MM.1S (cell line): ENCODE measurements at regions not wholly inside any gene's neighbourhood (a gene's known extent, or its start where the extent isn't known, plus 50 kb on each side); places are given as distances from the start of the nearest gene placed in this dataset.

Experiments used
- DNase-seq: peaks from one replicate; pipeline ENCODE4 v3.0.0-alpha.2; 2015
- H2AFZ ChIP-seq: fragments of 300-600 bp; sonication (generic); 2 replicates; pipeline ENCODE4 v1.6.0; 2016; ENCODE audit warnings: antibody characterized with exemption, low read length
- H3F3A ChIP-seq: fragments of 300-600 bp; sonication (generic); 2 replicates; pipeline ENCODE4 v1.6.1; 2016; ENCODE audit warnings: mild to moderate bottlenecking, antibody characterized with exemption, low read length, moderate library complexity, mixed read lengths; ENCODE audit not compliant: insufficient read depth
- H3K27ac ChIP-seq: fragments of 300-600 bp; sonication (generic); 2 replicates; pipeline ENCODE4 v1.5.1; 2016; ENCODE audit warnings: mild to moderate bottlenecking, low read length
- H3K27me3 ChIP-seq: fragments of 300-600 bp; sonication (generic); replicated peaks from 2 replicates; pipeline ENCODE4 v1.6.0; 2016; ENCODE audit warnings: low read length; ENCODE audit not compliant: insufficient read depth
- H3K36me3 ChIP-seq: fragments of 300-600 bp; sonication (generic); replicated peaks from 2 replicates; pipeline ENCODE4 v1.6.1; 2016; ENCODE audit warnings: mild to moderate bottlenecking, low read length, mixed read lengths; ENCODE audit not compliant: insufficient read depth
- H3K4me1 ChIP-seq: fragments of 300-600 bp; sonication (generic); 2 replicates; pipeline ENCODE4 v1.6.1; 2016; ENCODE audit warnings: low read length, mixed read lengths
- H3K4me2 ChIP-seq: fragments of 300-600 bp; sonication (generic); 2 replicates; pipeline ENCODE4 v1.6.0; 2016; ENCODE audit warnings: low read depth, low read length
- H3K4me3 ChIP-seq: fragments of 300-600 bp; sonication (generic); 2 replicates; pipeline ENCODE4 v1.5.1; 2016; ENCODE audit warnings: low read length, mixed read lengths
- H3K79me2 ChIP-seq: fragments of 300-600 bp; sonication (generic); 2 replicates; pipeline ENCODE4 v1.6.1; 2016; ENCODE audit warnings: mixed run types, low read length, mixed read lengths
- H3K9ac ChIP-seq: fragments of 300-600 bp; sonication (generic); 2 replicates; pipeline ENCODE4 v1.6.1; 2016; ENCODE audit warnings: low read length, mixed read lengths
- H3K9me2 ChIP-seq: fragments of 300-600 bp; sonication (generic); replicated peaks from 2 replicates; pipeline ENCODE4 v1.6.1; 2016; ENCODE audit warnings: mild to moderate bottlenecking, low read length, mixed read lengths; ENCODE audit not compliant: insufficient read depth
- H3K9me3 ChIP-seq: fragments of 300-600 bp; sonication (generic); replicated peaks from 2 replicates; pipeline ENCODE4 v1.6.1; 2016; ENCODE audit warnings: mild to moderate bottlenecking, low read length, mixed read lengths; ENCODE audit not compliant: insufficient read depth
- H4K20me1 ChIP-seq: fragments of 300-600 bp; sonication (generic); 2 replicates; pipeline ENCODE4 v1.6.1; 2016; ENCODE audit warnings: mild to moderate bottlenecking, low read length, moderate library complexity, mixed read lengths; ENCODE audit not compliant: insufficient read depth
- EZH2 ChIP-seq: fragments of 300-600 bp; sonication (generic); optimal IDR thresholded peaks from 2 replicates; pipeline ENCODE3; 2017; ENCODE audit warnings: low read depth, mild to moderate bottlenecking, antibody characterized with exemption, low read length, mixed read lengths
- EZH2phosphoT487 ChIP-seq: fragments of 300-600 bp; sonication (generic); IDR thresholded peaks from 2 replicates; pipeline ENCODE4 v1.6.1; 2018; ENCODE audit warnings: antibody characterized with exemption, low read length
- TF ChIP-seq, protein P1 (sequence below): fragments of 300-600 bp; sonication (generic); IDR thresholded peaks from 2 replicates; pipeline ENCODE4 v1.5.1; 2016; ENCODE audit warnings: antibody characterized with exemption, low read length, mixed read lengths

DNA sequence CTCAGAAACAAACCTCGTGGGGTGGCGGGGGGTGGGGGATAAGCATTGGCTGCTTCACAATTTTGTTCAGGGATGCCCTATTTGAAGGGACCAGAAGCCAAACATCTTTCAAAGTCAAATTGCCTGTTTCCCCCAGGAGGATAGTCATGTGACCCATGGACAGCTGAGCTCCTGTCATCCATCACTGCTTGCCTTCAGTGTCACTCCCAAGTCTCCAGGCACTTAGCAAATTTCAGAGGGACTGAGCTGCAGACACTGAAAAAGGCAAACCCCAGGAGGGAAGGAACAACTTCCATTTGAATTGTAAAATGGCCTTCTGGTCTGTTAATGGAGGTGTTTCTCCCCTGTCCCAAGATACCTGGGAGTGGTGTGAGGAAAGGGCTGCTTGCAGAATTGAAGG lies 73.4 kb downstream of the FRMPD3 start:
- Histone ChIP-seq H3K36me3 (no peaks in the 10 kb centered on the region), H3K9ac (no peak overlapping the region)

DNA sequence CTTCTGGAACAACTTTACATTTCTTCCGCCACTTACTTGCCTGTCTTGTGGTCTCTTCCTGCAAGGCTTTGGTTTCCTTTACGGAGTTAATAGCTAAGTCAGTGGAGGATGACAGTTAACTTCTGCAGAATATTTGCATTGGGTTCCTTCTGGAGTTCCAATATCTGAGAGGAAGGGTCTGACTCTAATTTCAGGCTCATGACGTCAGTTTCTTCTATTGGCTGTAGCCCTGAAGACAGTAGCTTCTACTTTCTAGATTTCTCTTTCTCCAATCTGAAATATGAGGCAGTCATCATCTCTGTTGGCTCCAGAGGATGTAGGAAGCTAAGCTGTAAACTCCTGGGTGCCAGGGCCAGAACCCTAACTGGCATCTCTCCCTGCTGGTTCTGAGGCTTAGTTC lies 76.7 kb downstream of the FRMPD3 start:
- Histone ChIP-seq H3K4me1 (no peaks in the 10 kb centered on the region), H2AFZ (no peak overlapping the region), H3K4me2 (no peak overlapping the region), H3F3A (no peaks in the 10 kb centered on the region), H3K27ac (no peak overlapping the region), H3K9ac (no peak overlapping the region), H4K20me1 (no peaks in the 10 kb centered on the region), H3K79me2 (no peaks in the 10 kb centered on the region), H3K27me3 (no peaks in the 10 kb centered on the region), H3K4me3 (no peak overlapping the region), H3K9me2 (no peaks in the 10 kb centered on the region), H3K36me3 (no peaks in the 10 kb centered on the region), H3K9me3 (no peaks in the 10 kb centered on the region)
- TF ChIP-seq, protein P1, sequence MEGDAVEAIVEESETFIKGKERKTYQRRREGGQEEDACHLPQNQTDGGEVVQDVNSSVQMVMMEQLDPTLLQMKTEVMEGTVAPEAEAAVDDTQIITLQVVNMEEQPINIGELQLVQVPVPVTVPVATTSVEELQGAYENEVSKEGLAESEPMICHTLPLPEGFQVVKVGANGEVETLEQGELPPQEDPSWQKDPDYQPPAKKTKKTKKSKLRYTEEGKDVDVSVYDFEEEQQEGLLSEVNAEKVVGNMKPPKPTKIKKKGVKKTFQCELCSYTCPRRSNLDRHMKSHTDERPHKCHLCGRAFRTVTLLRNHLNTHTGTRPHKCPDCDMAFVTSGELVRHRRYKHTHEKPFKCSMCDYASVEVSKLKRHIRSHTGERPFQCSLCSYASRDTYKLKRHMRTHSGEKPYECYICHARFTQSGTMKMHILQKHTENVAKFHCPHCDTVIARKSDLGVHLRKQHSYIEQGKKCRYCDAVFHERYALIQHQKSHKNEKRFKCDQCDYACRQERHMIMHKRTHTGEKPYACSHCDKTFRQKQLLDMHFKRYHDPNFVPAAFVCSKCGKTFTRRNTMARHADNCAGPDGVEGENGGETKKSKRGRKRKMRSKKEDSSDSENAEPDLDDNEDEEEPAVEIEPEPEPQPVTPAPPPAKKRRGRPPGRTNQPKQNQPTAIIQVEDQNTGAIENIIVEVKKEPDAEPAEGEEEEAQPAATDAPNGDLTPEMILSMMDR, result no peak
- TF ChIP-seq EZH2, result no peak
- TF ChIP-seq EZH2phosphoT487, result no peak
- no peak for DNase-seq

More for the DNA sequence above, 73.4 kb downstream of the FRMPD3 start:
- Histone ChIP-seq H3K4me2 (no peak overlapping the region), H3K79me2 (no peaks in the 10 kb centered on the region), H3K27ac (no peak overlapping the region), H3K9me3 (no peaks in the 10 kb centered on the region), H3K9me2 (no peaks in the 10 kb centered on the region), H3K4me3 (no peak overlapping the region), H3F3A (no peaks in the 10 kb centered on the region), H3K4me1 (no peaks in the 10 kb centered on the region), H4K20me1 (no peaks in the 10 kb centered on the region), H3K27me3 (no peaks in the 10 kb centered on the region), H2AFZ (no peak overlapping the region)
- TF ChIP-seq, protein P1, result no peak
- TF ChIP-seq EZH2phosphoT487 (no peak), EZH2 (no peak)
- DNase-seq, result no peak

DNA sequence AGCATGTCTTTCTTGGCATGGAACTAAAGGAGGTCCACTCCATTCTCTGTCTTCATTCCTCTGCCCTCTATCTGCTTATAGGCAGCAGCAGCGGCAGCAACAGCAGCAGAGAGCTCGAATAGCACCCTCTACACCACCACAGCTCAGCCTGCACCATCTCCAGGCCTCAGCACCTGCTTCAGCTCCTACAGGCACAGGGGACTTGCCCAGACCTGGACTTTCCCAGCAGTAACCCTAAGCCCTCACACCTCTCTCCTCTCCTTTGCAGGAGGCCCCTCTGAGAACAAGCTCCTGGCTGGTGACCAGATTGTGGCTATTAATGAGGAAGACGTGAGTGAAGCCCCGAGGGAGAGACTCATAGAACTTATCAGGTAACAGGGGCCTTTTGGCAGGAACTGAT lies 80.7 kb downstream of the FRMPD3 start:
- Histone ChIP-seq H3K27ac (no peak overlapping the region), H2AFZ (no peak overlapping the region), H3K4me2 (no peak overlapping the region), H3K36me3 (no peaks in the 10 kb centered on the region), H3K79me2 (no peaks in the 10 kb centered on the region), H3K9me3 (no peaks in the 10 kb centered on the region), H3K9ac (no peak overlapping the region), H3K4me1 (no peaks in the 10 kb centered on the region), H3K4me3 (no peak overlapping the region), H3K9me2 (no peaks in the 10 kb centered on the region), H3K27me3 (no peaks in the 10 kb centered on the region), H4K20me1 (no peaks in the 10 kb centered on the region), H3F3A (no peaks in the 10 kb centered on the region)
- no peak for DNase-seq
- TF ChIP-seq EZH2, result no peak
- no peak for TF ChIP-seq EZH2phosphoT487
- TF ChIP-seq, protein P1, result no peak

DNA sequence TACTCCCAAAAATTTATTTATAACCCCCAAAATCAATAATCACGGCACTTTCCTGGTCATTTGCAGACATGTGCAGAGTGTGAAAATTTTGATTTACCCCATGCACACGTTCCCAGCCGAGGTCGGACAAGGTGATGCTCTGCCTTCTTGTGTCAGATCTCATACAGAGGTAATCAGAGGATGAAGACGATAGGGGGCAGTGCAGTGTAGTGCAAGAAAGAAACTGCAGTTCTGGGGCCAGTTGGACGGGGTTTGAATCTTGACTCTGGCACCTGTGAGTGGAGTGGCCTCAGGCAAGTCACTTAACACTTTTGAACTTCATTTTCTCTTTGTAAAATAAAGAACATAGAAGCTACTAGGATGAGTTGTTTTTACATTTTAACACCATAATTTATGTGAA lies 88.4 kb downstream of the FRMPD3 start:
- TF ChIP-seq, protein P1, result peak; percentile 50
- no peak for TF ChIP-seq EZH2phosphoT487
- H3K9me2 ChIP-seq, result no peaks in the 10 kb centered on the region
- no peak overlapping the region for H3K9ac ChIP-seq
- H3K4me2 ChIP-seq, result no peak overlapping the region
- H3K27ac ChIP-seq, result no peak overlapping the region
- H3K79me2 ChIP-seq, result no peaks in the 10 kb centered on the region
- H3K4me1 ChIP-seq, result peaks cover 22% of the 10 kb centered on the region
- no peak overlapping the region for H3K4me3 ChIP-seq
- H3K9me3 ChIP-seq, result no peaks in the 10 kb centered on the region
- H3K27me3 ChIP-seq, result no peaks in the 10 kb centered on the region
- no peaks in the 10 kb centered on the region for H3F3A ChIP-seq
- no peaks in the 10 kb centered on the region for H4K20me1 ChIP-seq
- H3K36me3 ChIP-seq, result no peaks in the 10 kb centered on the region
- H2AFZ ChIP-seq, result no peak overlapping the region
- peak; percentile 20 for DNase-seq
